ENCODE measurements at regions not wholly inside any gene's neighbourhood (a gene's known extent, or its start where the extent isn't known, plus 50 kb on each side); places are given as distances from the start of the nearest gene placed in this dataset.

- no peak for DNase-seq (ENCODE audit: low read depth, low spot score)
- H3K4me1 ChIP-seq (ENCODE audit: control insufficient read depth, insufficient read depth, low read length) = peaks cover 12% of the 10 kb centered on the region; the same call in 1 of the 2 replicates
- in situ Hi-C loops (cut with HindIII; ENCODE audit: low pct_unique_long_range_greater_than_20kb, low sequenced_read_pairs) = no loop called here
- no peak for TF ChIP-seq POLR2AphosphoS5 (IDR thresholded peaks at IDR 0.05; ENCODE audit: low read depth, low read length)
- TF ChIP-seq, protein P1, sequence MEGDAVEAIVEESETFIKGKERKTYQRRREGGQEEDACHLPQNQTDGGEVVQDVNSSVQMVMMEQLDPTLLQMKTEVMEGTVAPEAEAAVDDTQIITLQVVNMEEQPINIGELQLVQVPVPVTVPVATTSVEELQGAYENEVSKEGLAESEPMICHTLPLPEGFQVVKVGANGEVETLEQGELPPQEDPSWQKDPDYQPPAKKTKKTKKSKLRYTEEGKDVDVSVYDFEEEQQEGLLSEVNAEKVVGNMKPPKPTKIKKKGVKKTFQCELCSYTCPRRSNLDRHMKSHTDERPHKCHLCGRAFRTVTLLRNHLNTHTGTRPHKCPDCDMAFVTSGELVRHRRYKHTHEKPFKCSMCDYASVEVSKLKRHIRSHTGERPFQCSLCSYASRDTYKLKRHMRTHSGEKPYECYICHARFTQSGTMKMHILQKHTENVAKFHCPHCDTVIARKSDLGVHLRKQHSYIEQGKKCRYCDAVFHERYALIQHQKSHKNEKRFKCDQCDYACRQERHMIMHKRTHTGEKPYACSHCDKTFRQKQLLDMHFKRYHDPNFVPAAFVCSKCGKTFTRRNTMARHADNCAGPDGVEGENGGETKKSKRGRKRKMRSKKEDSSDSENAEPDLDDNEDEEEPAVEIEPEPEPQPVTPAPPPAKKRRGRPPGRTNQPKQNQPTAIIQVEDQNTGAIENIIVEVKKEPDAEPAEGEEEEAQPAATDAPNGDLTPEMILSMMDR (IDR thresholded peaks at IDR 0.05) = no peak
- no peak for TF ChIP-seq SIN3A (IDR thresholded peaks at IDR 0.05; ENCODE audit: borderline replicate concordance, insufficient read depth, low read depth, low read length)
- TF ChIP-seq, protein P2, sequence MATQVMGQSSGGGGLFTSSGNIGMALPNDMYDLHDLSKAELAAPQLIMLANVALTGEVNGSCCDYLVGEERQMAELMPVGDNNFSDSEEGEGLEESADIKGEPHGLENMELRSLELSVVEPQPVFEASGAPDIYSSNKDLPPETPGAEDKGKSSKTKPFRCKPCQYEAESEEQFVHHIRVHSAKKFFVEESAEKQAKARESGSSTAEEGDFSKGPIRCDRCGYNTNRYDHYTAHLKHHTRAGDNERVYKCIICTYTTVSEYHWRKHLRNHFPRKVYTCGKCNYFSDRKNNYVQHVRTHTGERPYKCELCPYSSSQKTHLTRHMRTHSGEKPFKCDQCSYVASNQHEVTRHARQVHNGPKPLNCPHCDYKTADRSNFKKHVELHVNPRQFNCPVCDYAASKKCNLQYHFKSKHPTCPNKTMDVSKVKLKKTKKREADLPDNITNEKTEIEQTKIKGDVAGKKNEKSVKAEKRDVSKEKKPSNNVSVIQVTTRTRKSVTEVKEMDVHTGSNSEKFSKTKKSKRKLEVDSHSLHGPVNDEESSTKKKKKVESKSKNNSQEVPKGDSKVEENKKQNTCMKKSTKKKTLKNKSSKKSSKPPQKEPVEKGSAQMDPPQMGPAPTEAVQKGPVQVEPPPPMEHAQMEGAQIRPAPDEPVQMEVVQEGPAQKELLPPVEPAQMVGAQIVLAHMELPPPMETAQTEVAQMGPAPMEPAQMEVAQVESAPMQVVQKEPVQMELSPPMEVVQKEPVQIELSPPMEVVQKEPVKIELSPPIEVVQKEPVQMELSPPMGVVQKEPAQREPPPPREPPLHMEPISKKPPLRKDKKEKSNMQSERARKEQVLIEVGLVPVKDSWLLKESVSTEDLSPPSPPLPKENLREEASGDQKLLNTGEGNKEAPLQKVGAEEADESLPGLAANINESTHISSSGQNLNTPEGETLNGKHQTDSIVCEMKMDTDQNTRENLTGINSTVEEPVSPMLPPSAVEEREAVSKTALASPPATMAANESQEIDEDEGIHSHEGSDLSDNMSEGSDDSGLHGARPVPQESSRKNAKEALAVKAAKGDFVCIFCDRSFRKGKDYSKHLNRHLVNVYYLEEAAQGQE (IDR thresholded peaks at IDR 0.05; ENCODE audit: insufficient read depth in 1 of 2, low read depth in 2 of 2, low read length in 1 of 2) = no peak
- TF ChIP-seq TCF7L2 (IDR thresholded peaks at IDR 0.05; ENCODE audit: low read depth, low read length) = no peak
- no TSS peak for BruUV-seq (replicated peaks)
- no peaks in the 10 kb centered on the region for H3K36me3 ChIP-seq (ENCODE audit: control insufficient read depth, insufficient read depth, low read length)
- CTCF ChIA-PET = no interaction called here
- H3K4me3 ChIP-seq (ENCODE audit: low read depth in 2 of 2, low read length in 2 of 2) = no peak overlapping the region
- no peaks in the 10 kb centered on the region for H3K27me3 ChIP-seq (ENCODE audit: control insufficient read depth, insufficient read depth, low read length)
- peak overlapping the region; percentile 35; the same call in 1 of the 2 replicates for H3K27ac ChIP-seq (ENCODE audit: low read length)
- H3K9me3 ChIP-seq (ENCODE audit: control insufficient read depth, insufficient read depth, low read depth, low read length) = no peaks in the 10 kb centered on the region
- intact Hi-C loops (cut with micrococcal nuclease; ENCODE audit: unreplicated experiment) = loop anchor here (10.0 kb wide), 1 partner anchor 96 kb away; a partner anchor contains a TSS
- ATAC-seq = no peak
- POLR2A ChIA-PET = no interaction called here
Measured at GRCh38 chr6:26280407-26280806, 84.6 kb upstream of the BTN3A2 start.

- intact Hi-C loops (cut with micrococcal nuclease; ENCODE audit: unreplicated experiment) (loop anchor here (2.0 to 10.0 kb wide), 2 partner anchors 68 to 100 kb away; a partner anchor contains a TSS), in situ Hi-C loops (cut with HindIII; ENCODE audit: low pct_unique_long_range_greater_than_20kb, low sequenced_read_pairs) (no loop called here)
- DNase-seq (ENCODE audit: low read depth, low spot score) (no peak), ATAC-seq (peak; percentile 29)
- POLR2A ChIA-PET = interaction anchor here (0.5 to 2.6 kb wide), 12 partner anchors 10 to 1534 kb away, joined by 3 to 23 read pairs (median 4); a partner anchor contains a TSS
- no peak for TF ChIP-seq SIN3A (IDR thresholded peaks at IDR 0.05; ENCODE audit: borderline replicate concordance, insufficient read depth, low read depth, low read length)
- TF ChIP-seq, protein P2 (IDR thresholded peaks at IDR 0.05; ENCODE audit: insufficient read depth in 1 of 2, low read depth in 2 of 2, low read length in 1 of 2) = 0 out of 4 replicates have a peak, but pooled peaks of 1 of the 2 experiments have one; percentile 24
- BruUV-seq (replicated peaks) = no TSS peak
- CTCF ChIA-PET = no interaction called here
- H3K9me3 ChIP-seq (ENCODE audit: control insufficient read depth, insufficient read depth, low read depth, low read length) = peaks cover 12% of the 10 kb centered on the region; the same call in 1 of the 2 replicates
- H3K27me3 ChIP-seq (ENCODE audit: control insufficient read depth, insufficient read depth, low read length) = no peaks in the 10 kb centered on the region
- peaks cover 12% of the 10 kb centered on the region; the same call in 1 of the 2 replicates for H3K4me1 ChIP-seq (ENCODE audit: control insufficient read depth, insufficient read depth, low read length)
- peak overlapping the region; percentile 66 to 96 for H3K4me3 ChIP-seq (ENCODE audit: low read depth in 2 of 2, low read length in 2 of 2)
- H3K27ac ChIP-seq (ENCODE audit: low read length) = peak overlapping the region; percentile 95
- H3K36me3 ChIP-seq (ENCODE audit: control insufficient read depth, insufficient read depth, low read length) = no peaks in the 10 kb centered on the region
Measured at GRCh38 chr6:26284537-26285142, 80.4 kb upstream of the BTN3A2 start.
